ENCODE measurements at regions not wholly inside any gene's neighbourhood (a gene's known extent, or its start where the extent isn't known, plus 50 kb on each side); places are given as distances from the start of the nearest gene placed in this dataset.

DNA sequence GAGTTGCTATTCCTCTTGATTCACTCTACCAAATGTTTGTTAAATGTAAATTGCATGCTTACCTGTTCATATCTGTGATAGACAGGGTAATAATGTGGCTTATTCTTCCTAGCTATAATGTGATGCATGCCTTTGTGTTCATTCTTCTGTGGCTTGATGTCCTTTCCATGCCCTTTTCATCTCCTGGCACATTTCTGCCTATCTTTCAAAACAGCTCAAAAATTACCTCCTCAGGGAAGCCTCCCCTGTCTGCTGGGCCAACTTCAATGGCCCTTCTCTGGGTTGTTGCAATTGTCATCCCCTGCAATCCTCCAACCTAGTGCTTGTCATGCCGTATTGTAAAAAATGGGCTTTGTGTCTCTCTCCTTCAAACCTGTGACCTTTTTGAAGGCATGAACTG, 52.8 kb upstream of the LHCGR start:
- Histone ChIP-seq H3K79me2 (ENCODE audit: insufficient read depth, low read length) (no peaks in the 10 kb centered on the region), H3K9ac (ENCODE audit: low read length) (no peak overlapping the region), H3K4me2 (ENCODE audit: low read length) (no peak overlapping the region), H4K20me1 (ENCODE audit: insufficient read depth, low read length) (no peaks in the 10 kb centered on the region), H3K4me1 (ENCODE audit: insufficient read depth, low read length) (no peaks in the 10 kb centered on the region), H3K27ac (ENCODE audit: low read depth, low read length) (no peak overlapping the region), H3K36me3 (ENCODE audit: insufficient read depth, low read length) (no peaks in the 10 kb centered on the region), H2AFZ (ENCODE audit: low read depth, low read length) (no peak overlapping the region), H3K9me3 (ENCODE audit: insufficient read depth, low read depth, low read length) (no peaks in the 10 kb centered on the region), H3K4me3 (ENCODE audit: insufficient read depth, low read depth, low read length) (no peak overlapping the region), H3K27me3 (ENCODE audit: insufficient read depth, low read length) (no peaks in the 10 kb centered on the region)
- no peak for DNase-seq (ENCODE audit: low read depth)
- H3K36me3 Mint-ChIP-seq (ENCODE audit: low read depth, unreplicated experiment), result no peaks in the 10 kb centered on the region
- peaks cover 1% of the 10 kb centered on the region for H3K9me3 Mint-ChIP-seq (ENCODE audit: unreplicated experiment)
- no peaks in the 10 kb centered on the region for H3K27me3 Mint-ChIP-seq (ENCODE audit: low read depth, unreplicated experiment)
- H3K4me1 Mint-ChIP-seq (ENCODE audit: low read depth, unreplicated experiment), result peaks cover 8% of the 10 kb centered on the region
- no peak overlapping the region for H3K4me3 Mint-ChIP-seq (ENCODE audit: unreplicated experiment)
- no peak overlapping the region for H3K27ac Mint-ChIP-seq (ENCODE audit: unreplicated experiment)
- no peak for FAIRE-seq
- no peak for TF ChIP-seq EZH2 (IDR thresholded peaks at IDR 0.05; ENCODE audit: insufficient read depth, low read length)
- TF ChIP-seq, protein P1, sequence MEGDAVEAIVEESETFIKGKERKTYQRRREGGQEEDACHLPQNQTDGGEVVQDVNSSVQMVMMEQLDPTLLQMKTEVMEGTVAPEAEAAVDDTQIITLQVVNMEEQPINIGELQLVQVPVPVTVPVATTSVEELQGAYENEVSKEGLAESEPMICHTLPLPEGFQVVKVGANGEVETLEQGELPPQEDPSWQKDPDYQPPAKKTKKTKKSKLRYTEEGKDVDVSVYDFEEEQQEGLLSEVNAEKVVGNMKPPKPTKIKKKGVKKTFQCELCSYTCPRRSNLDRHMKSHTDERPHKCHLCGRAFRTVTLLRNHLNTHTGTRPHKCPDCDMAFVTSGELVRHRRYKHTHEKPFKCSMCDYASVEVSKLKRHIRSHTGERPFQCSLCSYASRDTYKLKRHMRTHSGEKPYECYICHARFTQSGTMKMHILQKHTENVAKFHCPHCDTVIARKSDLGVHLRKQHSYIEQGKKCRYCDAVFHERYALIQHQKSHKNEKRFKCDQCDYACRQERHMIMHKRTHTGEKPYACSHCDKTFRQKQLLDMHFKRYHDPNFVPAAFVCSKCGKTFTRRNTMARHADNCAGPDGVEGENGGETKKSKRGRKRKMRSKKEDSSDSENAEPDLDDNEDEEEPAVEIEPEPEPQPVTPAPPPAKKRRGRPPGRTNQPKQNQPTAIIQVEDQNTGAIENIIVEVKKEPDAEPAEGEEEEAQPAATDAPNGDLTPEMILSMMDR (IDR thresholded peaks at IDR 0.05; ENCODE audit: insufficient read depth, low read depth, low read length), result no peak
